ENCODE measurements at regions not wholly inside any gene's neighbourhood (a gene's known extent, or its start where the extent isn't known, plus 50 kb on each side); places are given as distances from the start of the nearest gene placed in this dataset.

DNA sequence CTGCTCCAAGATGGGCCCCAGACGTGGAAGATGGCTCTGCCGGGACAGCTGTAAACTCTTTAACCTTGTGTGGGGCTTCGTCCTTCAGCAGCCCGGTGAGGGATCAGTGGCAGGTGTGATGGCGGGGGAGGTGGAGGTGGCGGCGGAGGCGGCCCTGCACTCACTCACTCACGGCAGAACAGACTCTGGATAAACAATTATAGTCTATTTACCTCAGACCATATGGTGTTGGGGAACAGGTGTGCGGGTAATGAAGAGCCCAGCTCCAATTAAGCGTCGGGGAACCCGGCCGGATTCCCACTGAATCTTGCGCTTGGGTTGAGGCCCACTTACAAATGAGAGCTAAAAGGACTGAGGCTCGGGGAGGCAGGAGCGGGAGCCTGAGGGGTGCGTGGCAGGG lies 104.3 kb upstream of the SDK2 start:
- no peak for TF ChIP-seq EZH2phosphoT487 (IDR thresholded peaks at IDR 0.05; ENCODE audit: low read depth)
- TF ChIP-seq, protein P1, sequence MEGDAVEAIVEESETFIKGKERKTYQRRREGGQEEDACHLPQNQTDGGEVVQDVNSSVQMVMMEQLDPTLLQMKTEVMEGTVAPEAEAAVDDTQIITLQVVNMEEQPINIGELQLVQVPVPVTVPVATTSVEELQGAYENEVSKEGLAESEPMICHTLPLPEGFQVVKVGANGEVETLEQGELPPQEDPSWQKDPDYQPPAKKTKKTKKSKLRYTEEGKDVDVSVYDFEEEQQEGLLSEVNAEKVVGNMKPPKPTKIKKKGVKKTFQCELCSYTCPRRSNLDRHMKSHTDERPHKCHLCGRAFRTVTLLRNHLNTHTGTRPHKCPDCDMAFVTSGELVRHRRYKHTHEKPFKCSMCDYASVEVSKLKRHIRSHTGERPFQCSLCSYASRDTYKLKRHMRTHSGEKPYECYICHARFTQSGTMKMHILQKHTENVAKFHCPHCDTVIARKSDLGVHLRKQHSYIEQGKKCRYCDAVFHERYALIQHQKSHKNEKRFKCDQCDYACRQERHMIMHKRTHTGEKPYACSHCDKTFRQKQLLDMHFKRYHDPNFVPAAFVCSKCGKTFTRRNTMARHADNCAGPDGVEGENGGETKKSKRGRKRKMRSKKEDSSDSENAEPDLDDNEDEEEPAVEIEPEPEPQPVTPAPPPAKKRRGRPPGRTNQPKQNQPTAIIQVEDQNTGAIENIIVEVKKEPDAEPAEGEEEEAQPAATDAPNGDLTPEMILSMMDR (IDR thresholded peaks at IDR 0.05; ENCODE audit: low read depth, low read length), result no peak

All from OCI-LY3 (cell line).